Loucy (cell line): ENCODE measurements at regions not wholly inside any gene's neighbourhood (a gene's known extent, or its start where the extent isn't known, plus 50 kb on each side); places are given as distances from the start of the nearest gene placed in this dataset.

Experiments used
- EZH2phosphoT487 ChIP-seq: fragments of 200-600 bp; IDR thresholded peaks from 2 replicates; pipeline ENCODE4 v1.6.1; 2018; ENCODE audit warnings: antibody characterized with exemption, mild to moderate bottlenecking, moderate library complexity, borderline replicate concordance
- TF ChIP-seq, protein P1 (sequence below): fragments of 200-600 bp; sonication (generic); conservative IDR thresholded peaks from 2 replicates; pipeline ENCODE4 v1.5.1; 2014; ENCODE audit warnings: mild to moderate bottlenecking, antibody characterized with exemption, low read length

DNA sequence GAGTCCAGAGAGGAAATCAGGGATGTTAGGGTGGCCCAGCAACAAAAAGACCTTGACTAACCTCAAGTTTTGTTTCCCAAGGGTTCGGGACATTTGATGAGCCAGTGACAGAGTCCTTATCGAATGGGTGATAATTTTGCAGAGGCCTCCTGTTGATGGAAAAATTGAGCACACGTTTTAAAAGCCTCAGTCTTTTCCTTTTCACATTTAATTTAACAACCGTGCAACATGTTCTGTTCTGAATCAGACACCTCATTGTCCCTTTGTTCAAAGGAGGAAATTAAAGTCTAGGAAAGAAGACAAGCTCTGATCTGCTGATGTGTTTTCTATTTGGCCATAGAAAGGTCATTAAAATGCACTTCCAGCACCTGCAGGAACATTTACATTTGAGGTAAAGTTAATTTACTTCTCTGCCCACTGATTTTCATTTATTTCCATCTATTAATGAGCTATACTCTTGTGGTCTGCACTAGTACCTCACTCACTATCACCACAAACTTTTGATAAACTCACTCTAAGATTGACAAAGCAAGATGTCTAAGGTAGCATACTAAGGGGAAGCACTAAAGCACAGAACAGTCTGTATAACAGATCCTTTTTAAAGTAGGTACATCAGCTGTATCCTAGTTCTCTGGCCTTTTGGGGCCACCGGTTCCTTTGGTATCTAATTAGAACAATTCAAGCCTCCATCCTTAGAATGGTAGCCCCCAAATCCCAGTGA, 147.0 kb downstream of the RPAP3 start:
- TF ChIP-seq, protein P1, sequence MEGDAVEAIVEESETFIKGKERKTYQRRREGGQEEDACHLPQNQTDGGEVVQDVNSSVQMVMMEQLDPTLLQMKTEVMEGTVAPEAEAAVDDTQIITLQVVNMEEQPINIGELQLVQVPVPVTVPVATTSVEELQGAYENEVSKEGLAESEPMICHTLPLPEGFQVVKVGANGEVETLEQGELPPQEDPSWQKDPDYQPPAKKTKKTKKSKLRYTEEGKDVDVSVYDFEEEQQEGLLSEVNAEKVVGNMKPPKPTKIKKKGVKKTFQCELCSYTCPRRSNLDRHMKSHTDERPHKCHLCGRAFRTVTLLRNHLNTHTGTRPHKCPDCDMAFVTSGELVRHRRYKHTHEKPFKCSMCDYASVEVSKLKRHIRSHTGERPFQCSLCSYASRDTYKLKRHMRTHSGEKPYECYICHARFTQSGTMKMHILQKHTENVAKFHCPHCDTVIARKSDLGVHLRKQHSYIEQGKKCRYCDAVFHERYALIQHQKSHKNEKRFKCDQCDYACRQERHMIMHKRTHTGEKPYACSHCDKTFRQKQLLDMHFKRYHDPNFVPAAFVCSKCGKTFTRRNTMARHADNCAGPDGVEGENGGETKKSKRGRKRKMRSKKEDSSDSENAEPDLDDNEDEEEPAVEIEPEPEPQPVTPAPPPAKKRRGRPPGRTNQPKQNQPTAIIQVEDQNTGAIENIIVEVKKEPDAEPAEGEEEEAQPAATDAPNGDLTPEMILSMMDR = no peak
- TF ChIP-seq EZH2phosphoT487 = no peak
